Glomerular visceral epithelial cell (primary cell): ENCODE measurements at regions not wholly inside any gene's neighbourhood (a gene's known extent, or its start where the extent isn't known, plus 50 kb on each side); places are given as distances from the start of the nearest gene placed in this dataset.
A peak's percentile ranks its signal among the peaks of the same experiment; 100 is the strongest.
"Not testable (repeated sequence)": the region's sequence is repeated elsewhere in the genome, so short reads cannot be mapped to it uniquely, and the experiment has no call there.

Source experiments
- DNase-seq: peaks from one replicate; pipeline ENCODE4 v3.0.0-alpha.2; 2016; ENCODE audit errors: extremely low spot score

DNA sequence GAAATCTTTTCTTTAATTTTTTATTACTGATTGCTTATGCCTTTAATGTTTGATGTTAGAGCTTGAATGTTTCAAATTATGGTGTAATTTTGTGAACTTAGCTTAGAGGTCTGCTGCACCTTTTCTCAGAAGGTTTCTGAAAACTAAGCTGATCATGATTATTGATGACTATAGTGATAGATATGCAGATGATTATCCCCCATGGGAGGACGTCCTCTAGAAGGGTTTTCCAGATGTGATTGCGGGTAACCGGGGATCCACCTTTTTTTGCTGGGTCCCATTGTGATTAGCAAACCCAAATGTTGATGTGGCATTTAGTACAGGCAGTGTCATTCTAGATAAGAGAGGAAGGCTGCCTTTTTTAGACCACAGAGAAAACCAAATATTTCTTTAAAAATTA lies 272.9 kb downstream of the FBXO8 start:
- no peak for DNase-seq

DNA sequence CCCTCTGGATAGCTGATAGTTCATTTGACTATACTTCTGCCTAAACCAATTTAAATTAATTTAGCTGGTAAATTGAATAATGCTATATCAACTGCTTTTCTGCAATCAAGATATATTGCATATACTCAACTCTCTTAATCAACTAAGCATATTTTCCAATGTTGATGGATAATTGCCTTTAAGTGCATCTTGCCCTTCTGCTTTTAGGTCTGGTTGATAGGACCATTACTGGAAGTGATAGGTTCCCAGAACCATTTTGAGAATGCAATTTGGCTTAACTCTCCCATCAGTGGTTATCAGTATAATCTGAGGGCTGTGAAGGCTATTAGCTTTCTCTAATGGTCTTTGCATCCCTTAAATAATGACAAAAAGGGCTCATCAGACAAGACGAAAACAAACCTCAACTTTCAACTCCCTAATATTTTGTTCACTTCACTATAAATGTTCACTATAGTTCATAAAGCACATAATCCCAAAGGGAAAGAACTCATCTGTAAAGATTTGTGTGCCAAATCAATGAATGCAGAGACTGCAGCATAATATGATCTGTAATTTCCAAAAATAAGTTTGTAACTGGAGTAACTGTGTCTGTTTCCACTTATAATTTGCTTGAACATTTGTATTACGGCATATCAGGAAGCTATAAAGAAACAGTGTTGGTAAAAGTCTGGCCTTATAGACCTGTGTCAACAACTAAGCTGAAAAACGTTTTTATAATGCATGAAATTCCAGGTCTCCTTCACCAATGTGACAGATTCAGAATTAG lies 273.6 kb downstream of the FBXO8 start:
- DNase-seq: no peak

DNA sequence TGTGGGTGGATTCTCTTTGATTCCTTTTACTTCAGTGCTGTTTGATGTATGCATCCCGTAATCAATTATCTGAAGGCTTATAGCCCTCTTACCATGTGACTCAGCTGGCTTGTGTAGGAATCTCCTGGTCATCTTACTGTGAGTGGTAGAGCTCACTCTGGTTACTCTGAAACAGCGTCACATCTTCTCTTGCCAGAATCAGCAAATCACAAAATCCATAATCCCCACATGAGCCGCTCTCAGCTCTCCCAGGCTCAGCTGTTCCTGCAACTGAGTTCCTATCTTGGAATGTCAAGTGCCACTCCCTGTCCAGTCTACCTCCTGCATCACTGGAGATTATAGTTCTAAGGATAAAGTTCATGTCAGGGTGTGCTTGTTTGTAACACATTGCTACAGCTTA lies 278.0 kb downstream of the FBXO8 start:
- DNase-seq: no peak

DNA sequence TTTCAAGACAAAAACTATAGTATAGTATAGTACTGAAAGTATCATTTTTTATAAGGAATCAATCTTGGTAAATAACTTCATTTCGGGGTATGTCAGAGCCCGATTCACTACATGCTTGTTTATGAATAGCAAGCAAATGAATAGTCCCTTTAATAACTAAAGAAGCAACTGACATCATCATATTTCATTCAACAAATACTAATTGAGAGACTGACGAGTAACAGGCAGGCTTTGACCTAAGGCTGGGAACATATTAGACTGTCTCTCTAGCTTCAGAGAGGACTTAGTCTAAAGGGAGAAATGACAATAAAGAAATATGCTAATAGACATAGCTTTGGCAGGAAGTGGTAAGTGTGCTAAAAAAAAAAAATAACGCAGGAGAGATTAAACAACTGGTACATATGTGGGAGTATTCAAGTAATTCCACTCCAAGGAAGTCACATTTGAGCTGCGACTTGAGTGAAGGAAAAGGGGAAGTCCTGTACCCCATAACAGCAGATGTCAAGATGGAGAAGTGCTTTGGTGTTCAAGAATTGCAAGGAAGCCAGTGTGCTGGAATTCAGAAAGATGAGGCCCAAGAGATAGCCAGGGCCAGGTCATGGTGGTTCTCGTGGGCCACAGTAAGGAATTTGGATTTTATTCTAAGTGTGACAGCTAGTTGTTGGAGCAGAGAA lies 284.9 kb downstream of the FBXO8 start:
- no peak for DNase-seq

DNA sequence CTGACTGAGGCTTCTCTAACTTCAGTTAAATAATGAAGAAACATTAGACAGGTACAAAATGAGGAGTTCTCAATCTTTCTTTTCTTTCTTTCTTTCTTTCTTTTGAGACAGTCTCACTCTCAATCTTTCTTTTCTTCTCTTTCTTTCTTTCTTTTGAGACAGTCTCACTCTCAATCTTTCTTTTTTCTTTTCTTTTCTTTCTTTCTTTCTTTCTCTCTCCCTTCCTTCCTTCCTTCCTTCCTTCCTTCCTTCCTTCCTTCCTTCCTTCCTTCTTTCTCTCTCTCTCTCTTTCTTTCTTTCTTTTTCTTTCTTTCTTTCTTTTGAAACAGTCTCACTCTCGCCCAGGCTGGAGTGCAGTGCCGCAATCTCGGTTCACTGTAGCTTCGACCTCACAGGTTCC lies 287.7 kb downstream of the FBXO8 start:
- not testable (repeated sequence) for DNase-seq

DNA sequence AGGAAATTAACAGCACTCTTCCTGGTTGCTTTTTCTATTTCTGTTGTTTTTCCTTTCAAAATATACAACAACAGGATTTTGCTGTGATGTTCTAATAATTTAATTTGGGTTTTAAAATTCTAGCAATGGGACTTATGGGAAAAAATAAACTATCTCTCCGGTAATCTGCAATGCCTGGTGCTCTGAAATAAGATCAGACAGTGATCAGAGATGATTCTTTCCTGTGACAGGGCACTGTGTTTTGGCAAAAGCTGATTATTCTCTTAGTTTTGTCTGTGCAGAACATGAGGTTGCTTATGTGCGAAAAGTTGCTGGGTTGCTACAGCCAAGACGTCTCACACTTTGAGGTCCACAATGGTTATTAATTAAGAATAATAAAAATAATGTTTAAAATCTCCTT lies 291.7 kb downstream of the FBXO8 start:
- no peak for DNase-seq

DNA sequence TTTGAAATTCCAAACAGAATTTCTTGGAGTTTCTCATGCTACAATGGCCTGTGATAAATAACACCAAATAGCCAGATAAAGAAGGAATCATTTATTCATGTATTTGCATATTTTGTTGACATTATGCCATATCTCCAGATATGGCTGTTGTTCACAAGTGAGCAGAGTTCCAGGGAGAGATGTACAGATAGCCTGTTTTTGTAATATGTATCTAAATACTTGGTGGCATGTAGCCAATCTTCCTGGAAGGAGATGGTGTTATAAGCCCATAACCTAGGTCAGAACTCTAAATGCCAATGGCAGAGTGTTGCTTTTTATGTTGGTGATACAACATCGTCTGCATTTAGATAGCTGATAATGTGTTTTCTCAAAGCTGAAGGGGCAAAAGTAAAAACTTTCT lies 292.2 kb downstream of the FBXO8 start:
- DNase-seq: no peak

DNA sequence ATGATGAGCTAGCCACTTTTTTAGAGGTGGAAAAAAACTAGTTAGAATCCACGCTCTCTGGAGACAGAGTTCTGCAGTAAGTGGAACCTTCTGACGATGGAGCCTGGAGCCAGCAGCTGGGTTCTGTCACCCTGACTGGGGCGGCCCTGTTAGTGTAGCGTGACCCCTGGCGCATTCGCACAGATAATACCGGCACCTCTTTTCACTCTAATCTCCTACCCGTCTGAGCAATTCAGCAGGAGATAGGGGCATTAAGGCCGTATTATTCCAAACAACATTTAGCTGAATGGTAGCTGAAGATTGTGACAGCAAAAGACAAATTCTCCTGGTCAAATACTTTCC lies 292.6 kb downstream of the FBXO8 start:
- DNase-seq: no peak

DNA sequence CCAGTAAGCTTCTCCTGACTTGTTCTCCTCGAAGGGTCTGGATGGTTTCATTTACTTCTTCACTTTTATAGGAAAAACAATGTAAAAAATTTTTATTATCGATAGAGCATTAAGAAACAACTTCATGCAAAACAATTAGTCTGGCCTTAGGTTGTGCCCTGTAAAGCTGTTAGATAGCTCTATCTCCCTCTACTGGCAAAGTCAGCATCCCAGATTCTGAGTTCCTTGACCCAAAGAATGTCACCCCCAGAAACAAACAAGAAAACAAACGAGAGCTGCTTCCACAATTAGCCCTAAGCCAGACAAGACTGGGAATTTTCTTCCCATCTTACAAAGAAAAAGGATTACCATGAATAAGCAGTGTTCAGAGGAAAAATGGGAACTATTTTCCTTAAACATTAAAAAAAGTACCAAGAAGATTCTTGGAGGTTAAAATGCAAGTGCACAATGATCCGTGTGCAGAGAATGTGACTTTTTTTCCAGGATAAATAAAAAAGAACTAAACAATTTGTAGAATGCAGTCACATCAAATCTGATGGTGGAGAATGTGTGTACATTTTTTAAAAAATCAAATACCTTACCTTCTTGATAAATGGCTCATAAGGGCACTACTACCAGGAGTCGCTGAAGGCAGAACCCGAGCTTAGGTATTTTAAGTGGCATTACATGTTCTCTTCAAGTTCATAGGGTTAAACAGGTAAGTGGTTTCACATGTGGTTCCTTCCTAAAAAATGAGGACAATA lies 293.2 kb downstream of the FBXO8 start:
- DNase-seq: peak; percentile 30

DNA sequence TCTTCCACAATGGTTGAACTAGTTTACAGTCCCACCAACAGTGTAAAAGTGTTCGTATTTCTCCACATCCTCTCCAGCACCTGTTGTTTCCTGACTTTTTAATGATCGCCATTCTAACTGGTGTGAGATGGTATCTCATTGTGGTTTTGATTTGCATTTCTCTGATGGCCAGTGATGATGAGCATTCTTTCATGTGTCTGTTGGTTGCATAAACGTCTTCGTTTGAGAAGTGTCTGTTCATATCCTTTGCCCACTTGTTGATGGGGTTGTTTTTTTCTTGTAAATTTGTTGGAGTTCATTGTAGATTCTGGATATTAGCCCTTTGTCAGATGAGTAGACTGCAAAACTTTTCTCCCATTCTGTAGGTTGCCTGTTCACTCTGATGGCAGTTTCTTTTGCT lies 319.9 kb downstream of the FBXO8 start:
- not testable (repeated sequence) for DNase-seq

DNA sequence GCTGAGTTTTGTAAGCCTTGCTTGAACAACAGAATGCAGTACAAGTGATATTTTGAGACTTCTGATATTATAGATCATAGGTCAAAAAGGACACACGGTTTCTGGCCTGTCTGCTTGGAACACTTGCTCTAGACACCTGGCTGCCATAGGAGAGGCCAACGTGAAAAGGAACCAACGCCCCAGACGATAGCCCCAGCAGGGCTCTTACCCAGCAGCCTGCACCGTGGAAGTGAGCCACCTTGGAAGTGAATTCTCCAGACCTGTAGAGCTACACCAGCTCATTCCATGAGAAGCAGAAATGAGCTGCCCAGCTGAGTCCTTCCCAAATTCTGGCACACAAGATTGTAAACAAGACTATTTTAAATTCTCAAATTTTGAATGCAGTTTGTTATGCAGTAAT lies 323.1 kb downstream of the FBXO8 start:
- DNase-seq: no peak

DNA sequence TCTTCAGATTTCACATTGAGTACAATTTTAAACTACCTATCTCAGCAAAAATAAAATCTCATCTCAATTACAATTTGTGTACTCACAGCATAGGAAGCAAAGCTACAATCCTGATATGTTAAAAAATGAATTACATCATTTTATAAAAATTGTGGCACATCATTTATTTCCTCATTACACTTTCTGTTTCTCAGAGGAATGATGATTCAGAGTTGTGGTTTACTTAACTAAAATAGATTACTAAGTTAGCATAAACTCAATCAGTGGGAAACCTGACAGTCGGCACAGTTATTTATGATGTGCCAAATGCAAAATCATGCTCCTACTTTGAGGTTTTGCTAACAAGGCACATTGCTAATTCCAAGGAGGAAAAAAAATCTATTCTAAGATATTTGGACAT lies 325.0 kb downstream of the FBXO8 start:
- DNase-seq: peak; percentile 51

DNA sequence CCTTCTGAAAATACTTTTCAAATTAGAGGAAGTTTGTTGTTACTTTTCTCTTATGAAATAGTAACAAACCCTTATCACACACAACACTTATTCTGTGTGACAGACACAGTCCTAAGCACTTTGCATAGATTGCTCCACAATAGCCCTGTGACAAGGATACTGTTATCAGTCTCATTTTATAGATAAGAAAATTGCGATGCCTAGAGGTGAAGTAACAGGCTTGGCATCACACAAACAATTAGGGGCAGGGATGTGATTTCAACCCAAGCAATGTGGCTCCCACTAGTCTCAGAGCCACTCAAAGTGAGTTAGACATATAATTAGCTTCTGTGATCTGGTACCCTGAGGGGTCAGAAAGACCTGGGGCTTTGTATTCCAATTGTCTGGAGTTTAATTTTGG lies 339.9 kb downstream of the FBXO8 start:
- no peak for DNase-seq

DNA sequence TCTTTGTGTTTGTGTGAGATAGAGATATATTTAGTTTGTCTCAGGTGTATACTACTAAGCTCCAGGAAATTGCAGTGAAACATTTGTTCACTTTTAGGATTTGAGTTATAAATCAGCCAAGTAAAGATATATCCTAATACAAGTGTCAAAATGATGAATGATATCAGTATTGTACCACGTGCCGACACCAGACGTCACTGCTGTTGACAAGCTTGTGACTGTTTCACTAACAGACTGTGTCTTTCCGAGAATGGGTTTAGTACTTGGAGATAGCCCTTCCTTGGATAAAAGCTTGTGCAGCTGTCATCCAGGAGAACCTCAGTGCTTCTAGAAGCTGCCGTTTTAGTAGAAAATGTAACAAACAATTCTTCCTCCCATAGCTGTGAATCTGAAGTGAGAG lies 343.3 kb downstream of the FBXO8 start:
- DNase-seq: no peak

DNA sequence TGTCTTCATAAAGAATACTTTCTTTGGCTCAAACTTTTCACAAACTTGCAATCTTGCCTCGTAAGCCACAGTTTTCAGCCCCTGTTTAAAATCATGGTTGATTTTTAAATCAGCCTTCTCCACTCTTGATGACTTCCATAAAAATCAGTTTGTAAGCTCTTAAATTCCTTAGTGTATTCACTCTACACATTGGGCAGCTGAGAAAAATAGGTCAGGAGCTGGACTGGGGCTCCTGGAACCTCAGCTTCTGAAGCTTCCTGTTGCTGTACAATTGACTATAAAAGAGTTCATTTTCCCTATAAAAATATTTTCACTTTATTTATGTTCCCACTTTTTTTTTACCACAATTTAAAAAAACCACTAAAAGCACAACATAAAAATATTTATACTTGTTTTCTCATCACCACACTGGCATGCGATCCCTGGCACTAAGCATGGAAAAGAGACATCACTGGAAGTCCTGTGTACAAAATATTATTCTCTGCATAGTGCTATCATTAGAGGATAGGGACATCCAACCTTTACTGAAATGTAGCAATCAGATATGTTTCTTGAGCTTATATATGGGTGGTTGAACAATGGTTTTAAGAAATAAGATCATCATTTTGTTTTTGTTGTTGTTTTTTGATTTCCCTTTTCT lies 345.7 kb downstream of the FBXO8 start:
- no peak for DNase-seq

DNA sequence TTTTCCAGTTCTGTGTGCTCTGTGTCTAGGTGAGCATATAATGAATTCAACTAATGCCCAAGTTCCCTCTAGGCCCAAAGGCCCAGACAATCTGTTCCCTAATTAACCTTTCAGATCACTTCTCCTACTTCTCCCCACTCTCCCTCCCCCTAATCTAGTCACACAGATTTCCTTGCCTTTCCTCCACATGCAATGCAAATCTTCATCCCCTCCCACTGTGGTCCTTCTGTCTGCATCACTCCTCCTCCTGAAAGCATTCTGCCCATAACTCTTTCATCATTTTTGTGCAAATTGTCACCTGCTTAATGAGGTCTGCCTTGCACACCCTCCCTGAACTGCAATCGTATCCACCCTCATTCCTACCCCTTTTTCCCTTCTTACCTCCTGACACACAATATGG lies 346.6 kb downstream of the FBXO8 start:
- no peak for DNase-seq

DNA sequence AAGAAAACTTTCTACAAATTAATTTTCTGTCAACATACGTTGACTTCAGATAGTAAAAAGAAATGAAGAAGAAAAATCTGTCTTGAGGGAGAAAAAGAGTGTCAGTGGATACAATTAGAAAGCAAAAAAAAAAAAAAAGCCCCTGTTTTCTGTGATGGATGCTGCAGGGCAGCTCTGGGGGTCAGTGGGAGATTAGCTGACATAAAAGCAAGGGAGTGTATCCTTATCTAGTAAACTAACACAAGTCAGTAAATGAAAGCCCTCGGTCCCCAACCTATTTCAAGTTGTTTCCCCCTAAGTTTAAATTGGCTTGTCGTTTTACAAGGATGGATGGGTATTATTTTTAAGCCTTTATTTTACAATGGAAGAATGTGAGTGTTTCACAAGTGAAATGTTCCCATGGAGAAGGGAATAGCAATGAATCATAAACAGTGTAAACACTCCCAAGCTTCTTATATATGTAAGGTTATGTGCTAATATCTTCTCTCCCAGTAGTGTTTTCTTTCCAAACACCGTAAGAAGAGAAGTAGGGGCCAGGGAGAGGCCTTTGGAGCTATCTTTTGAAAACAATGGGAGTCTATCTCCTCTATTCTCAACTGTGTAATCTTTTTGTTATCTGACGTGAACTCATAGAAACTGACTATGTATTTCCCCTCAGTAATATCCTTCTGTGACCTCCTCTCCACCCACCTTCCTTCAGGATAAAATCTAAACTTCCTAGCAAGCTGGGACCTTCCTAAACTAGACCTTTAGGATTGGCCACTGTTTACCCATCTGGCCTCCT lies 347.7 kb downstream of the FBXO8 start:
- no peak for DNase-seq

DNA sequence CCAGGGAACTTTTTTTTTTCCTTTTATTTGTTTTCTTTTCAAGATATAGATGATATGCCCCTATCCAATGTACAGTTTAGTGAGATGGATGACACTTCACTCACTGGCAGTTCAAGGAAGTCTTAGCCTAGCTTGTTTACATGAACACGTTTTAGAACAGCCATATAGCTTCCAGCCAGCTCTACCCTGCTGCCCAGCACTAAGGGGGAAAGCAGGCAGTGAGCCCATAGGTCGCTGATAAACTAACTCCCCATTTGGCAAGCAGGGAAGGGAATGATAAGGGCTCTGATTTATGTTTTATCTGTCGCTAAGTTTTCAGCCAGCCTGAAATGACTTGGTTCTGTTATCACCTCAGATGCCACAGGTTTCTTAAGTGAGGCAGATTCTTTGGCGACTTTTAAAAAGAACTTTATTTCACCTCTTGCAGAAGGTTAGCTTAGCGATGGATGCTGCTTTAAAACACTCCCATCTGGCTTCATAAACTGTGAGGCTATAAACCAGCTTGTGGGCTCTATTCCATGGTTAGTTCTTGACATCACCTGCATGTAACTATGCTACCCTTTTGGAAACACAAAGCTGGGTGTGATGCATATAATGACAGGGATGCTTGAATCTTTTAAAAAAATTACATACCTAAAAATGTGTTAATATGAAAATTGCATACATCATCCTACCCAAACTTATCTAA lies 348.4 kb downstream of the FBXO8 start:
- no peak for DNase-seq

DNA sequence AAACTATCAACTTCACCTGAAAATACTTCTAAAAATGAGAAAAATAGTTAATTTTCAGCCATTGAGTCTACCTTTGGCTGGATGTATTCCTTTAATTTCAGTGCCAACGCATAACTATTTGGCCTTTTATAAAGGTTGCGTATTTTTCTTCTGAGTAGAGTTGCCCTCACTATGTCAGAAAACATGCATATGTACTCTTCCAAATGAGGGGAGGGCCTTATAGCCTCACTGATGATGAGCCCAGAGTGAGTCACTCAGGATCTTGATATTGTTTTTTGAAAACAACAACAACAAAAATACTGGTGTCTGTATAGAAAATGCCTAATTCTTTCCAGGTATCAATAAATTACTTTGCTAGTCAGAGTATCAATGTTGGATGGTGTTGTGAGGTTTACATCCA lies 349.3 kb downstream of the FBXO8 start:
- no peak for DNase-seq

DNA sequence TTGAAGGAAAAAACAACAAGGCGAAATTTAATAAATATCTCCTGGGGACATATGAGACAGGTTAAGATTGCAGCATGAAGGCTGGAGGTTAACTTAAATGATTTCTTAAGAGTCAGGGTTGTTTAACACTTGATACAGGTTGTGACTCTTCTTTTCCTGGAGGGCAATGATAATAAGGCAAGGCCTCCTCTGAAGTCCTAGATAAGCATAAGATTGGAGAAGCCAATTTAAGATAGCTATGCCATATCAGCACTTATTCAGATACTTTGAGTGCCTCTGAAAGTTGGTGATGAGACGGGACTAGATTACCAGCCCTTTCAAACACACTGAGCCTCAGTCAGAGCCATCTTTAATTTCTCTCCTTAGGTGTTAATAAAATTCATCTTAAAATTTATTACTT lies 350.8 kb downstream of the FBXO8 start:
- no peak for DNase-seq

DNA sequence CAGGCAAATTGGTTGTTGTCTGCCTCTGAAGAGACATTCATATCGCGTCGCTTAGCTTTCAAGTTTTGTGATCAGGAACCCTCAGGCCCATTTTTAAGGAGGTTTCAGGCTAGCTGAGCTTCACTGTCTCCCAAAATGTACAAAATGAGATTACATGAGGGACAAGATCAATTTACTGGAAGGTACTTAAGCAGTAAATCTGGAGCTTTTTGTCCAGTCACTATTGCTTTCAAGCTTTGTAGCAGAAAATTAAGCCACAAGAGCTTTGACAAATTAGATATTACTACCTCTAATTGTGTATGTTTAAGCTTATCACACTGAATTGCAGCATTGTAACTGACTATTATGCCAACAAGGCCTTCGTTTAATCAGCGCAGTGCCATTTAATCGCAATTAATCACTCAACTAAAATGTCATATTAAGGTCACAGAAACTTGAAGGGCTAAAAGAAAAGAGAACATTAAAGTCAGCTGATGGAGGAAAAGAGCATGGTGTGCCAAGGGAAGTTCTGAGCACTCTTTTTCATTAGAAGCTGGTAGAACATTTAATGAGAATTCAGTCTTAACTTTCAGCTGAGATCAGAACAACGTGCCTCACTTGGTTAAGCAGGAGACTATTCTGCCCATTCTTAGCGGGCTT lies 353.0 kb downstream of the FBXO8 start:
- DNase-seq: no peak
